Epithelial cell of proximal tubule (primary cell): ENCODE measurements at regions not wholly inside any gene's neighbourhood (a gene's known extent, or its start where the extent isn't known, plus 50 kb on each side); places are given as distances from the start of the nearest gene placed in this dataset.

Source experiments
- DNase-seq: peaks from one replicate; pipeline ENCODE4 v3.0.0-alpha.2; 2011; ENCODE audit warnings: low read depth
- H3K4me3 ChIP-seq: 2 replicates; pipeline ENCODE4 v1.5.1; 2011; ENCODE audit warnings: low read depth, mild to moderate bottlenecking, low read length
- CTCF ChIP-seq: conservative IDR thresholded peaks from 2 replicates; pipeline ENCODE4 v1.5.1; 2012; ENCODE audit warnings: low read depth, mild to moderate bottlenecking, low read length

- no peak for TF ChIP-seq CTCF
- no peak for DNase-seq
- no peak overlapping the region for H3K4me3 ChIP-seq
These were observed 304.2 kb upstream of the CADM1 start for GRCh38 chr11:115808351-115808940.

GRCh38 chr11:115806056-115806455, 301.8 kb upstream of the CADM1 start:
- TF ChIP-seq CTCF = no peak
- no peak for DNase-seq

GRCh38 chr11:115803073-115803740, 299.0 kb upstream of the CADM1 start:
- no peak for TF ChIP-seq CTCF
- H3K4me3 ChIP-seq = no peak overlapping the region
- no peak for DNase-seq

More at GRCh38 chr11:115806056-115806455, 301.8 kb upstream of the CADM1 start:
- H3K4me3 ChIP-seq = no peak overlapping the region

GRCh38 chr11:115802641-115803040, 298.4 kb upstream of the CADM1 start:
- TF ChIP-seq CTCF = no peak
- no peak overlapping the region for H3K4me3 ChIP-seq
- DNase-seq = no peak

DNA sequence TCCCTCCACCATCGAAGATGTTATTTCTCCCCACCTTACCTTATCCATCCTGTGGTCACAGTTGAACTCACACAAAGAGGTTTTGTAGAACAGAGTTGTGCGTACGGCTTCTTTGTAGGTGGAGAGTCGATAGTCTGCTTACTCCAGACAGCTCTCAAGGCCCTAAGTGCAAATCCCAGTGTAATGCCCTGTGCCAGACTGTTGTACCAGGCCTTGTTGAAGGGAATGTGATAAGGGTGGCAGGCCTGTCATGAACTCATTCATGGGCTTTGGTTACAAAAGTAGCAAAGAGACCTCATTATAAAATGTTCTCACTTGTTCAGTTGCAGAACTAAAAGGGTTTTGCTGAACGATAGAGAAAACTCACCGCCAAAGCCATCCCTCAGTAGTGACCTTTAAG, 288.7 kb upstream of the CADM1 start:
- H3K4me3 ChIP-seq = no peak overlapping the region
- no peak for TF ChIP-seq CTCF
- DNase-seq = no peak

GRCh38 chr11:115787302-115787701, 283.1 kb upstream of the CADM1 start:
- no peak overlapping the region for H3K4me3 ChIP-seq
- no peak for TF ChIP-seq CTCF
- DNase-seq = no peak
